AG08396 (cell line): ENCODE measurements at regions not wholly inside any gene's neighbourhood (a gene's known extent, or its start where the extent isn't known, plus 50 kb on each side); places are given as distances from the start of the nearest gene placed in this dataset.

Source experiments
- DNase-seq: peaks from one replicate; pipeline ENCODE4 v3.0.0; 2012; ENCODE audit warnings: low spot score, mixed read lengths

DNA sequence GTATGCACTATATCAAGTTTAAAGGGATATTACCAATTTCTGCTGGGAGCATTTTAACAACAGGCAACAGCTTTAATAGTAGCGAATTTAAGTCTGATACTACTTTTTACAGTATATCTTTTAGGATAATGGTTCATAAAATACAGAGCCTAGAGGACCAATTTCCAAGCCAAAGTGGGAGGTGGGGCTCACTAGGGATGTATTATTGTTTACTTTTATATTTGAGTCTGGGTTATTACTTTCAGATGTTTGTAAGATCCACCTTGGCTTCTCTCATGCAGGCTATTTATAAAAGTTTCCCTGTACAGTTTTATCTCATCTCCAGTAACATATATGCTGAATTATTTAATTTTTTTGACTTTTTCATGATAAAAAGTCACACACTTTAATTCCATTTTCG, 242.0 kb downstream of the CMPK2 start:
- no peak for DNase-seq

DNA sequence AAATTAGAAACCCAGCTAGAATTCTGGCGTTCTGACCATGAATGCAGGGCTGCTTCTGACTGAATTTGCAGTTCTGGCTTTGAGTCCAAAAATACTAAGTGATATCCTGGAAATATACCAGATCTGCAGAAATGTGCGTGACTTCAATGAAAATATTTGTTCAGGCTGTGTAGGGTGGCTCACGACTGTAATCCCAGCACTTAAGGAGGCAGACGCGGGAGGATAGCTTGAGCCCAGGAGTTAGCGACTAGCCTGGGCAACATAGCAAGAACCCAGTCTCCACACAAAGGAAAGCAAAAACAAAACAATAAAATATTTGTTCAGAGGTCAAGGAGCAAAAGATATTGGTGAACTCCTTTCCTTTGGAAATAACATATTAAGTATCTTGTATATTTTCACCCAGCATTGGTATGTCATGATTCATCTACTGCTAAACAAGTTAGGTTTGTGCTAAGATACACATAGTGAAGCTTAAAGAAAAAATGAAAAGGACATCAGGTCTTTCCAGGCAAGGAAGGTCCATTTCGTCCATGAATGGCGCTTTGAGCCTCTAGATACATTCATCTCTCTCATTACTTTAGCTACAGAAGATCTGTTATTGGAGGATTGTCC, 239.2 kb downstream of the CMPK2 start:
- DNase-seq = no peak

DNA sequence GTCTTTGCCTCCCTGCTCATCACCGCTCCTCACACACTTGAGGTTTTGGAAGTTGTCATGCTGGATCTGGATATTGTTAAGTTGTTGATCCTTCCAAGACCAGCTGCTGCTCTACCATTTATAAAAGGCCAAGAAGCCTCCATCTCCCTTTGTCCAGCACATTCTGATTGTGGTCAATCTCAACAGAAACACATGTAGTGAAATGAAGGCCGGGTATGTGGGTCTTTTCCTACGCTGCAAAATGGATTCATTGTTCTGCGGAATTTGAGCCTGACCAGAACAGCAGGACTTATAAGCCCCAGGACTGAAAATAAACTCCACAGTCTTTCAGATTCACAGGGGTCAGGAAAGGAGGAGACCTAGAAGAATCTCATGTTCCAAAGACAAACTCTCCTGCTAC, 238.4 kb downstream of the CMPK2 start:
- no peak for DNase-seq

DNA sequence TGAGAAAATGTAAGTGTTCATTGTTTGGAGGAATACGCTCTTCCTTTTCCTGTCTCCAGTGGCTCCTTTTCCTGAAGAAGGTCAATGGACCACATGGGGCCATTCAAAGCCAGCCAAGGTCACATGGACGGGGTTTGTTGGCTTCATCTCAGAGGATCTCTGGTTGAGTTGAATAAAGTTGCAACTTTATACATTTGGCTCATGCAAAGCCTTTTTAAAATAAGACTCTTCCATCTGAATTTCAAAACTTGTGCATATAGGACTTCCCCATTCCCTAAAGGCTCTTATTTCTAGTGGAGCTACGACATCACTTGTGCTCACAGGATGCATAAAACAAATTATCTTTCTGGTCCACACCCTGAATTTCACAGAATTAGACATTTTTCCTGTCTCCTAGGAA, 235.5 kb downstream of the CMPK2 start:
- DNase-seq = no peak

DNA sequence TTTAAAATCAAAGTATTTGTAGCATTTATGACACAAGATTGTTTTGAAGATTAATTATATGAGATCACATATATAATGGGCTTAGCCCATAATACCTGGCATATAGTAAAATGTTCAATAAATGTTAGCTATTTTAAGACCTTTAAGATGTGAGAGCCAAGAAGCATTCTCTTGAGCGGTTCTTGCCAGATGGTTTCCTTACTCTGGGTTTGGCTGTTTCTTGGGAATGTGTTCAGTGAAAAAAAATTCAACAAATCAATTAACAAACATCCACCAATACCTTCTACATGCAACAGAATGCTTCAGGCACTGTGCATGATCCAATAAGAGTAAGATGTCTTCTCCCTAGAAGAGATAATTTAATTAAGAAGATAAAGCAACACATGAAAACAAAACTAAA, 230.4 kb downstream of the CMPK2 start:
- no peak for DNase-seq

DNA sequence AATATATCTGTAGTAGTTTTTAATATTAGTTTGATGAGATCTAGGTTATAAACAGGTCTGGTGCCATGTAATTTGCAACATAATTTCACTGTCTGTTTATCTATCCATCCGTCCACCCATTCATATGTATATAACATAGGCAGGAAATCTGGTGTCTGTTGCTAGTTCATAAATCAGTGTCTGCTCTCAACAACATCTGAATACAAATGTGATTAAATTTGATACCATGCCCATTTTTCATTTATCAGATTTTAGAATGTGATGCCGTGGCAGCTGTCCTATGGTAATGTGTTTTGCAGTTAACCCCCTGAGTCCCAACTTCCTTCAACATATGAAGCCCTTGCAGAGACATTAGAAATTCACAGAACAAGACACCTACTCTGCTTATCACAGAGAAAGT, 228.4 kb downstream of the CMPK2 start:
- no peak for DNase-seq

DNA sequence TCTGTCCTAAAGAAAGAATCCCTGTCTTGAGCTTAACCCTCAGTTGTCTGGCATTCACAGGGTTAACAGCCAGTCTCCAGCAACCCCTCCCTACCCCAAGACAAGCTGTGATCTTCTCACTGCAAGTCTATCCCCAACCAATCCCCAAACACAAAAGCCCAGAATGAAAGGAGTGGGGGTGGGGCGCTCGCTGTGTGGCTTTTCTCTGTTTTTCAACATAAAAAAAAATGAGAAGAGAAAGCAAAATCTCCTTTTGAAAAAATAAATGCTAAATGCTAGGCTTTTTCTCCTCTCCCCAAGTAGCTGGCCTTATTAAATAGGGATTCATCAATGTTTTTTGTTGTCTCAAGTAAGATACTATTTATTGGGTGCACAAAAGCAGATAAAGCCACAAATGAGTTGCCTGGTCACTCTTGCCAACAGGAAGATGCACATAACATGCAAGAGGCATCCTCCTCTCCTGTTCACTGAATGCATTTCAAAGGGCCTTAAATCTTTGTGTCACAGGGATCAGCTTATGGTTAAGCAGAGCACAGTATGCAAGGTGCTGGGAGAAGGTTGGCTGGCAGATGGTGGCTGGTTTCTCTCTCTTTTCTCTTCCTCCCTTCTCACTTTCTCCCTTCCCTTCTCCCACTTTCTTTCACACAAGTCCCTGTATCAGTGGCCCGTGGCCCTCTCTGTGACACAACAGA, 225.6 kb downstream of the CMPK2 start:
- no peak for DNase-seq

DNA sequence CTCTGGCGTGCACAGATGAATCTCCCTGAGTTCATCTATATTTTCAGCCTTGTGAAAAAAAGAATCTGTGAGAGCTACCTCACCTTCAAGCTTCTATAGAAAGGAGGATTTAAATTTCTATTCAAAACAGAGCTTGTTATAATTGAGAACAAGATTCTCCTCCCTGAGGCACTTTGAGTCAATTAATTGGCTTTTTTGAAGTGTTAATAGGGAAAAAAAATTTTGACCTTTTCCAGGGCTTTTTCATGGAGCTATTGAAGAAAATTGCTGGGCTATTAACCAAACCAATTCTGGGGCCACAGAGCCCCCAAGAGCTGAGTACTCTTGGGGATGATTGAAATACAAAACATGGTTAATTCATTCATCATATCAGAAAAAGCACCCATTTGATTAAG, 225.1 kb downstream of the CMPK2 start:
- DNase-seq = no peak

DNA sequence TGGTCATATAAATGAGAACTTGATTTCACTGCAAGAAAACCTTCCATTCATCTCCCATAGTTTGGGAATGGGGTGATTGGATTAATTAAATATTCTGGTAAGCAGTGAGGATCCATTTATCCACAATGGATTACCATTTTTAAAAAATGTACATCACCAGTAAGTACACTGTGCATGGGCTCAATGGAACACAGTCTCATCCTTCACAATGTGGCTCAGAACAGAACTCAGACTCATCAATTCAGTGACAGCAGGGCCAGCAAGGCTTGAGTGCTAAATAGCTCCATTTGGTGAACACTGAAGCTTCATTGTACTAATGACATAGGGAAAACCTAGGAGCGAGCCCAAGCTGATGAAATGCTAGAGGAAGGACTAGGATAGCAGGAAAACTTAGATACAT, 223.8 kb downstream of the CMPK2 start:
- DNase-seq = no peak

DNA sequence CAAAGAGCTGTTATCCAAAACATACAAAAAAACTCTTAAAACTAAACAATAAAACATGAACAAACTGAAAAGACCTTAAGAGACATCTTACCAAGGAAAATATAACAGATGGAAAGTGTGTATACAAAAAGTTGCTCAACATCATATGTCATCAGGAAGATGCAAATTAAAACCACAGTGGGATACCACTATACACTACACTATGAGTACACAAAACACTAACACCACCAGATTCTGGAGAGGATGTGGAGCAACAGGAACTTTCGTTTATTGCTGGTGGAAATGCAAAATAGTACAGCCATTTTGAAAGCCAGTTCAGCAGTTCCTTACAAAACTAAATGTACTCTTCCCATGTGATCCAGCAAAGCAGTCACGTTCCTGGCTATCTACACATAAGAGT, 221.4 kb downstream of the CMPK2 start:
- no peak for DNase-seq

DNA sequence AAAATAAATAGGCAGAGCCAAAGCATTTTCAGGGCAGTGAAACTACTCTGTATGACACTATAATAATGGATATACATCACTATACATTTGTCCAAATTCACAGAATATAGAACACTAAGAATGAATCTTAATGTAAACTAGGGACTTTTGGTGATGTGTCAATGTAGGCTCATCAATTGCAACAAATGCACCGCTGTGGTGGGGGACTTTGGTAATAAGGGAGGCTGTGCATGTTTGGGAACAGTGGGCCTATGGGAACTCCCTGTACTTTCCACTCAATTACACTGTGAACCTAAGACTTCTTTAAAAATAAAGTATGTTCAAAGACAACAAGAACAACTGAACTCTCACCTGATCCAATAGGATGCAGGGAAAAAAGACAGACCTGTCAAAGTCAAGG, 220.7 kb downstream of the CMPK2 start:
- no peak for DNase-seq

DNA sequence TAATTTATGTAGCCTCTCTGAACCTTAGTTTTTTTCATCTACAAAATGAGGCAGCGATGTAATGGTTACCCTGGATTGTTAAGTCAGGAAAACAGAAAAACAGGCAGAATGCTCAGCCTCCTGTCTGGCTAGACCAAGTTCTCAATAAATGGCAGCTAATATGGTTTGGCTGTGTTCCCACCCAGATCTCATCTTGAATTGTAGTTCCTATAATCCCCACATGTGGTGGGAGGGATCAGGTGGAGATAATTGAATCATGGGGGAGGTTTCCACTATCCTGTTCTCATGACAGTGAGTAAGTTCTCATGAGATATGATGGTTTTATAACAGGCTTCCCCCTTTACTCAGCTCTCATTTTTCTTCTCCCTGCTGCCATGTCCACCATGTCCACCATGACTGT, 220.0 kb downstream of the CMPK2 start:
- DNase-seq = no peak

DNA sequence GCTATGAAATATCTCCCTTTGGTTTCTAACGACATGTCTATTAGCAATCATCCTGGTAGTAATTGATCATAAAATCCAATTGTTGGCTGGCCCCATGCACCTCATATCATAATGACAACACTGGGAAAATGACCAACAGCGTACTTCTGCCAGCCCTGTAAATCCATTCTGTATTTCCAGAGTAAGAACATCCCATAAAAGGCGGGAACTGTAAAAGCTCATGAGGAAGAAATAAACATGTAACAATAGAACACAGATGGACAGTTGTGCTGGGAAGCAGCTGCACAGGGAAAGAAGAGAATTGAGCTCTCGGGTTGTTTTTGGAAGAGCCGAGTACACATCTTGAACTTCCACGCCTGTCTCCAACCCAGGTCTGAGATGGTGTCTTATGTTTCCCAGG, 218.7 kb downstream of the CMPK2 start:
- no peak for DNase-seq

DNA sequence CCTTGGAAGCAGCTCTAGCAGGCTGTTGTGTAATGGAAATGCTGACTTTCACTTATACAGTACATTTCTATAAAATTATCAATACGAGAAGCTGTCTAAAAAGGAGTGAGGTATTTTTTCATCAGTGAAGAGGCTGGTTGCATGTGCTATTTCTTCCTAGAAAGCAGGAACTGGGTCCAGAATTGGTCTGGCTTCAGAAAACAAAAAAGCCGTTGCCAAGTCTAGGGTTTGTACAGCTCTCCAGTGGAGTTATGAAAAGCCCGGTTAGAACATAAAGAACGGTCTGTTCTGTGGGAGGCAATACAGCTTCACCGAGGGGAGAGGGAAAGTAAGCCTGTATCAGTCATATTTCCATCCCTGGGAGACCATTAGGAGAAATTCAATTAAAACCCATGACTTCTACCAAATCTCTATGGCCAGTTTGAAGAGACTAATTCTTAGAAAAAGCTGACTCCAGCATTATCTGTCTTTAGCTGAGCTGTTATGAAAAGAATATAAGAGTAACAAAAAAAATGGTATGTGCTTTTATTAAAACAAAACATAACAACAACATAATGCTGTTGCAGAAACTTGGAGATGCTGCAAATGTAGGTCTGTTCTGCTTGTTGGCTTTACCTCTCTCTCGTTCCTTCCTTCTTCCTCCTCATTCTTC, 217.0 kb downstream of the CMPK2 start:
- no peak for DNase-seq

DNA sequence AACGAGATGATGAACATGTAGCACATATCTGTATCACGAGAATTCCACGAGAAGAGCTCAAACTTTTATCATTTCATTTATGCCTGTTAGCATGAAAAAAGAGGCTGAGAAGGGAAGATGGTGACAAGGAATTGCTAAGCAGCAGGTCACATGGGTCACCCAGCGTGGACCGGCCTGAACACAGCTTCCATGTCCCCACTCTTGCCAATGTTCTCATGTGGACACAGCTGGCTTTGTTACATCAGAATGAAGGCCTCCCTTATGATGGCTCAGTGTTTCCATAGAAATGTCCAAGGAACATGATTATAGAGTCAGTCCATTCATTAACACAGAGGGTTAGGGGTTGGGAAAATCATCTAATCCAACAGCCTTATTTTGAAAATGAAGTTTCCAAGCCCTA, 215.4 kb downstream of the CMPK2 start:
- no peak for DNase-seq

DNA sequence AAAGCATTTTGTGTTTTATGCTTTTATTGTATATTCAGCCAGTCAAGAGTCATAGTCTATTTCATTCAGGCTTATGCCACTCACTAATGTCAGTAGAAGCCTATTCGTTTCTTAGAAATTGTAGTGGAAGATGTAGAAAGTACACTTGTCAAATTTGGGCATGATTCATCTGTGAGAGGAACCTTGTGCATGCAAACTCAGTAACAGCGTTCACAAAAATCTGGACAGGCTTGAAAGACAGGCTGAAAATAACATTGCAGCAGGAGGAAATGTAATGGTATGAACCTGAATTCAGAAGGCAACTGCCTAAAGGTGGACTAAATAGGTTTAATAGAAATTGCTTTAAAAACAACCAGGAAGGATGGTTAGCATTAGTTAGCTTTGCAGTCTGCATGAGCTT, 213.5 kb downstream of the CMPK2 start:
- no peak for DNase-seq

DNA sequence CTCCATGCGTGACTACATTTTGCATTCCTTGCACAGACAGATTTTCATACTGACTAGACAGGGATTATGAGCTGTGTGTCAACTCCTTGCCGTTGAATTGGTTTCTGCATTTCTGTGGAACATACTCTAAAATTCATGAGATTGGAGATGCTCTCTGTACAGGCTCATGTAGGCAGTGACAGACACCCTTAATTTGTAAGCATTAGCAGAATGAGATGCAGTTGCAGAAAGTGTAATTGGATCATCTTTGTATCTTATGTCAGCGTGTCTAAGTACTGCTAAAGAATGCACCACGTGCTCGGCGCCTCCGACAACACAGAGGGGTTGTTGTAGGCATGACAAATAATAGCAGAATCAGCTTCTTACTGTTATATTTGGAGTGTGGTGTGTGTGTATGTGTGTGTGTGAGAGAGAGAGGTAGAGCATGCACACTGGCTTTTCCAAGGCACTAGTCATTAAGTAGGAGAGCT, 212.4 kb downstream of the CMPK2 start:
- no peak for DNase-seq

DNA sequence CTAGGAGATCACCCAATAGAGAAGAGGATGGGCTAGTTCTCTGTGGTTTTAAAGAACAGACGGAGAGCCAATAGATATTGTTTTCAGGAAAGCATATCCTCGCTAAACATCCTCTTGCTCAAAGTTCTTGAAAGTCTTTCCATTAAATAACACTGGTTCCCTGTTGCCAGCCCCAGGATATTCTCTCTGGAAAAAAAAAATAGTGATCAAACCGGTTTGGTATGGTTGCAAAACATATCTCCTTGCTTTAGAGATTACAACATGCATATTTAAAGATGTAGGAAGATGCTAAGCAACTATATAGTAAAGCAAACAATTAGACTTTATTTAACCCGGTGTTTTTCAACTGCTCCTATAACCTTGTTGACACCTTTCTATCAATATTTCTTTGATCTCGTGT, 211.4 kb downstream of the CMPK2 start:
- DNase-seq = no peak

DNA sequence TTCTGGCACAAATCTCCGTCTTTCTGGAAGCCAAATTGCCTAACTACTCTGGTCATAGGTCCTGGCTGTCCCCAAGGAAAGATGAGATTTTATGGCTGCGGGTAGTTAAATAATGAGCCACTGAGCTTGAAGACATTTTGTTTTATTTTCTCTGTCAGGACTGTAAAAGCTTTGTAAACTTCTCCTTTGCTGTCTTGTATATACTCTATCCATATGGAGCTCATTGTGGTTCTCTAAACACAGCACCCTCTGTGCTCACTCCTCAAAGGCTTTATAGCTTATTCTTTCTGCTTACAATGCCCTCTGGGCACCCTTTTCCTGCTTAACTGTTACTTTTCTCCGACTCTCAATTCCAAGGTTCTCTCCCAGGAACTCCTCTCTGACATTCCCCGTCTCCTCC, 209.1 kb downstream of the CMPK2 start:
- DNase-seq = no peak

DNA sequence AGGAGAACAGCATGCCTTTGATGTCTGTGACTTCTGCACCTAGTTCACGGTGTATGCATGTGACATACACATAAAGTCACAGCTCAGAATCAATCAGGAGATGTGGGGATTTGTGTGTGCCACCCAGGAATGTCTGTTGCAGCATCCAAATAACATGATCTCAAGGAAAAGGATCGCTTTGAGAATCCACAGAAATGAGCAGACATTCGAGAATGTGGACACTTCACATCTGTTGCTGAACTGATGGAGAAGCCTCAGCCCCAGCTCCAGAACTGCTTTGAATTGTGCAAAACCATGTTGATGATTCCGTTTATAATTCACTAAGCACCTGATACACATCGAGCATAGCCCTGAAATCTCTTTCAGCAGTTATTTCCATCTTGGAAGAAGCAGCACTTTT, 208.6 kb downstream of the CMPK2 start:
- DNase-seq = no peak

DNA sequence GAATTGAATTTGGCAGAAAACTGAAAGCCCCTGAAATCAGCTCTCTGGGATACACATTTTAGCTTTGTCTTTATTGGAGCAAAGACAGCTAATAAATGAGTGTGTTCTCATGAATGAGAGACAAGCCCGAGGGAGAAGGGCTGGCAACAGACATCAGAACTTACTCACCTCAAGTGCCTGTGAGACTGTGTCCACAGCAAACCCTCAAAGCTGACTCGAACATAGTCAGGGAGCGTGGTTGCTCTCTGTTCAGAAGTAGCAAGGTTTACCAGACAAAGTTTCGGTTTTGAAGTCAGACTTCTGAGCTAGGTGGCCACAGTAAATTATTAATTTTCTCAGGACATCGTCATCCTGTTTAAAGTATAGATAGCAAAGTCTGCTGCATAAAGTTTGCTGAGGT, 207.9 kb downstream of the CMPK2 start:
- DNase-seq = no peak

DNA sequence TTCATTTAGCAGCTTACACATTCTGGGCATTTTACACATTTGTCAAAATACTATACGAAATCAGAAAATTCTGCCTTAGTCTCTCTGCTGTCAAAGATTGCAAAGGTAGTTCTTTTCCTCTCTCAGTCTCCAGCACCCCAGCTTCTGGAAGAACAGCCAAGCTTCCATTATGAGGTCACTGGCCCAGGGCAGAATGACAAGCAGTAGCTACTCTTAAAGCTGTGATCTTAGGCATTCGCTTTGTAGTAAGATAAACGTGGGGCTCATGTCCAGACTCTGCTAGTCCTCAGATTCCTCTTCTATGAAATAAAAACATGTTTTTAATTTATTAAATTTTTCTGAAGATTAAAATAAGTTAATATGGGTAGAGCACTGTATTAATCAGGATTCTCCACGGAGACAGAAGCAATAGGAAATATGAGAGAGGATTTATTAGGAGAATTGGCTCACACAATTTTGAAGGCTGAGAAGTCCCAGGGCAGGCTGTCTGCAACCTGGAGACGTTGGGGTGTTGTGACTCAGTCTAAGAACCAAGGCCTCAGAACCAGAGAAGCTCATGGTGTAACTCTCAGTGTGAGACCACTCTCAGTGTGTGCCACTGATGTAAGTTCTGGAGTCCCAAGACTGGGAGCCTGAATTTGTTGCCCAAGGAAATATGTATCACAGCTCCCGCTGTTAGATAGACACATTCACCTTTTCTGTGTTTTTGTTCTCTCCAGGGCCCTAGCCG, 201.2 kb downstream of the CMPK2 start:
- DNase-seq = no peak
